A549 (cell line): ENCODE measurements at regions not wholly inside any gene's neighbourhood (a gene's known extent, or its start where the extent isn't known, plus 50 kb on each side); places are given as distances from the start of the nearest gene placed in this dataset.

Source experiments
- BCL3 ChIP-seq: fragments of >200 bp; sonication (Bioruptor Twin); formaldehyde crosslinking; IDR thresholded peaks from 3 replicates; pipeline ENCODE4 v1.6.1; 2016
- CTCF ChIP-seq: fragments of >200 bp; sonication (Bioruptor Twin); formaldehyde crosslinking; IDR thresholded peaks from 3 replicates; pipeline ENCODE4 v1.5.1; 2016
- POLR2A ChIP-seq: IDR thresholded peaks from 2 replicates; pipeline ENCODE4 v1.6.1; 2012; ENCODE audit warnings: mild to moderate bottlenecking, low read length
- RAD21 ChIP-seq, 2 experiments: fragments of >200 bp in 1 of 2; sonication (Bioruptor Twin) in 1 of 2; formaldehyde crosslinking in 1 of 2; IDR thresholded peaks in 1 of 2; conservative IDR thresholded peaks in 1 of 2; 2 replicates in 1 of 2; 3 replicates in 1 of 2; pipeline ENCODE4 v1.6.1; 2012 to 2018; ENCODE audit warnings: inconsistent platforms in 1 of 2
- REST ChIP-seq: fragments of 200-600 bp; sonication (generic); IDR thresholded peaks from 2 replicates; pipeline ENCODE4 v1.6.1; 2016; ENCODE audit warnings: antibody characterized with exemption, mild to moderate bottlenecking, moderate library complexity
- SMC3 ChIP-seq: fragments of >200 bp; sonication (Bioruptor Twin); formaldehyde crosslinking; IDR thresholded peaks from 3 replicates; pipeline ENCODE4 v1.6.1; 2018; ENCODE audit warnings: inconsistent platforms

GRCh38 chr11:42169191-42169590, 709.7 kb upstream of the LRRC4C start:
- TF ChIP-seq POLR2A: no peak
- TF ChIP-seq SMC3: no peak
- TF ChIP-seq CTCF: no peak
- no peak for TF ChIP-seq REST
- TF ChIP-seq RAD21 (conservative IDR thresholded peaks at IDR 0.05 in 1 of 2, IDR thresholded peaks at IDR 0.05 in 1 of 2): no peak
- TF ChIP-seq BCL3: no peak
